ENCODE measurements at regions not wholly inside any gene's neighbourhood (a gene's known extent, or its start where the extent isn't known, plus 50 kb on each side); places are given as distances from the start of the nearest gene placed in this dataset.
"Not testable (repeated sequence)": the region's sequence is repeated elsewhere in the genome, so short reads cannot be mapped to it uniquely, and the experiment has no call there.

- Histone ChIP-seq H3K4me1 (no peaks in the 10 kb centered on the region), H3K9me3 (replicated peaks) (no peaks in the 10 kb centered on the region), H3K36me3 (no peaks in the 10 kb centered on the region), H3K27ac (no peak overlapping the region), H3K27me3 (0 out of 2 replicates have a peak, but pooled peaks cover 3% of the 10 kb centered on the region), H3K4me3 (no peak overlapping the region)
- no peak for DNase-seq
Measured at GRCh38 chr19:28067882-28068281, 1145.1 kb downstream of the UQCRFS1 start.

- Histone ChIP-seq H3K4me3 (no peak overlapping the region), H3K27ac (no peak overlapping the region), H3K27me3 (0 out of 2 replicates have a peak, but pooled peaks cover 3% of the 10 kb centered on the region), H3K9me3 (replicated peaks) (no peaks in the 10 kb centered on the region), H3K36me3 (no peaks in the 10 kb centered on the region), H3K4me1 (no peaks in the 10 kb centered on the region)
- no peak for DNase-seq
Measured at GRCh38 chr19:28066988-28067387, 1146.0 kb downstream of the UQCRFS1 start.

- H3K36me3 ChIP-seq: no peaks in the 10 kb centered on the region
- no peaks in the 10 kb centered on the region for H3K9me3 ChIP-seq (replicated peaks)
- H3K4me1 ChIP-seq: no peaks in the 10 kb centered on the region
- no peak overlapping the region for H3K27ac ChIP-seq
- no peak for DNase-seq
- H3K27me3 ChIP-seq: 0 out of 2 replicates have a peak, but pooled peaks cover 3% of the 10 kb centered on the region
- no peak overlapping the region for H3K4me3 ChIP-seq
Measured at GRCh38 chr19:28066161-28066560, 1146.8 kb downstream of the UQCRFS1 start.

- Histone ChIP-seq H3K27me3 (0 out of 2 replicates have a peak, but pooled peaks cover 3% of the 10 kb centered on the region), H3K36me3 (no peaks in the 10 kb centered on the region), H3K4me3 (no peak overlapping the region), H3K27ac (no peak overlapping the region), H3K4me1 (no peaks in the 10 kb centered on the region), H3K9me3 (replicated peaks) (no peaks in the 10 kb centered on the region)
- no peak for DNase-seq
Measured at GRCh38 chr19:28065026-28065425, 1147.9 kb downstream of the UQCRFS1 start.

- no peaks in the 10 kb centered on the region for H3K9me3 ChIP-seq (replicated peaks)
- H3K27me3 ChIP-seq: 0 out of 2 replicates have a peak, but pooled peaks cover 3% of the 10 kb centered on the region
- H3K4me3 ChIP-seq: no peak overlapping the region
- no peaks in the 10 kb centered on the region for H3K36me3 ChIP-seq
- H3K4me1 ChIP-seq: no peaks in the 10 kb centered on the region
- H3K27ac ChIP-seq: no peak overlapping the region
- DNase-seq: no peak
Measured at GRCh38 chr19:28063702-28064101, 1149.2 kb downstream of the UQCRFS1 start.

- Histone ChIP-seq H3K36me3 (no peaks in the 10 kb centered on the region), H3K4me3 (no peak overlapping the region), H3K27me3 (no peaks in the 10 kb centered on the region), H3K27ac (no peak overlapping the region), H3K9me3 (replicated peaks) (no peaks in the 10 kb centered on the region), H3K4me1 (no peaks in the 10 kb centered on the region)
- no peak for DNase-seq
Measured at GRCh38 chr19:28061111-28061510, 1151.8 kb downstream of the UQCRFS1 start.

- H3K36me3 ChIP-seq; H3K4me1 ChIP-seq; H3K27me3 ChIP-seq; DNase-seq; H3K4me3 ChIP-seq; H3K27ac ChIP-seq; H3K9me3 ChIP-seq (replicated peaks): not testable (repeated sequence)
Measured at GRCh38 chr19:28057026-28057425, 1155.9 kb downstream of the UQCRFS1 start.

- no peak for DNase-seq
- H3K36me3 ChIP-seq: no peaks in the 10 kb centered on the region
Measured at GRCh38 chr19:28051047-28051446, 1161.9 kb downstream of the UQCRFS1 start.

GRCh38 chr19:28049875-28050274 is 1163.1 kb downstream of the UQCRFS1 start:
- H3K9me3 ChIP-seq (replicated peaks): no peaks in the 10 kb centered on the region
- H3K27ac ChIP-seq: no peak overlapping the region

More at GRCh38 chr19:28051047-28051446, 1161.9 kb downstream of the UQCRFS1 start:
- Histone ChIP-seq H3K9me3 (replicated peaks) (no peaks in the 10 kb centered on the region), H3K27ac (no peak overlapping the region), H3K4me3 (no peak overlapping the region), H3K27me3 (no peaks in the 10 kb centered on the region), H3K4me1 (no peaks in the 10 kb centered on the region)

GRCh38 chr19:28046932-28047331 is 1166.0 kb downstream of the UQCRFS1 start:
- Histone ChIP-seq H3K4me1 (no peaks in the 10 kb centered on the region), H3K4me3 (no peak overlapping the region), H3K9me3 (replicated peaks) (no peaks in the 10 kb centered on the region), H3K27me3 (no peaks in the 10 kb centered on the region), H3K27ac (no peak overlapping the region), H3K36me3 (no peaks in the 10 kb centered on the region)
- no peak for DNase-seq

More at GRCh38 chr19:28049875-28050274, 1163.1 kb downstream of the UQCRFS1 start:
- H3K4me3 ChIP-seq: no peak overlapping the region
- no peaks in the 10 kb centered on the region for H3K36me3 ChIP-seq
- no peak for DNase-seq
- H3K4me1 ChIP-seq: no peaks in the 10 kb centered on the region
- H3K27me3 ChIP-seq: no peaks in the 10 kb centered on the region

- Histone ChIP-seq H3K9me3 (replicated peaks) (no peaks in the 10 kb centered on the region), H3K27me3 (no peaks in the 10 kb centered on the region), H3K4me3 (no peak overlapping the region), H3K36me3 (no peaks in the 10 kb centered on the region), H3K4me1 (no peaks in the 10 kb centered on the region), H3K27ac (no peak overlapping the region)
- DNase-seq: no peak
Measured at GRCh38 chr19:28045621-28046020, 1167.3 kb downstream of the UQCRFS1 start.

- Histone ChIP-seq H3K9me3 (replicated peaks) (no peaks in the 10 kb centered on the region), H3K4me3 (no peak overlapping the region), H3K36me3 (no peaks in the 10 kb centered on the region), H3K27me3 (no peaks in the 10 kb centered on the region), H3K4me1 (no peaks in the 10 kb centered on the region), H3K27ac (no peak overlapping the region)
- no peak for DNase-seq
Measured at GRCh38 chr19:28044477-28044876, 1168.5 kb downstream of the UQCRFS1 start.

- H3K4me3 ChIP-seq: no peak overlapping the region
- no peak for DNase-seq
- H3K27me3 ChIP-seq: no peaks in the 10 kb centered on the region
- no peaks in the 10 kb centered on the region for H3K4me1 ChIP-seq
- H3K27ac ChIP-seq: no peak overlapping the region
- H3K36me3 ChIP-seq: no peaks in the 10 kb centered on the region
- no peaks in the 10 kb centered on the region for H3K9me3 ChIP-seq (replicated peaks)
Measured at GRCh38 chr19:28042516-28042915, 1170.4 kb downstream of the UQCRFS1 start.

GRCh38 chr19:28039677-28040381 is 1173.1 kb downstream of the UQCRFS1 start:
- no peak overlapping the region for H3K4me3 ChIP-seq
- H3K27ac ChIP-seq: no peak overlapping the region
- DNase-seq: no peak
- no peaks in the 10 kb centered on the region for H3K27me3 ChIP-seq
- no peaks in the 10 kb centered on the region for H3K4me1 ChIP-seq
- no peaks in the 10 kb centered on the region for H3K36me3 ChIP-seq
- H3K9me3 ChIP-seq (replicated peaks): no peaks in the 10 kb centered on the region

GRCh38 chr19:28037186-28037585 is 1175.8 kb downstream of the UQCRFS1 start:
- H3K27me3 ChIP-seq: no peaks in the 10 kb centered on the region
- no peak overlapping the region for H3K27ac ChIP-seq
- no peak for DNase-seq
- H3K4me3 ChIP-seq: no peak overlapping the region
- no peaks in the 10 kb centered on the region for H3K4me1 ChIP-seq
- H3K36me3 ChIP-seq: no peaks in the 10 kb centered on the region
- H3K9me3 ChIP-seq (replicated peaks): no peaks in the 10 kb centered on the region

GRCh38 chr19:28036486-28036885 is 1176.5 kb downstream of the UQCRFS1 start:
- Histone ChIP-seq H3K27ac (no peak overlapping the region), H3K4me1 (no peaks in the 10 kb centered on the region), H3K9me3 (replicated peaks) (no peaks in the 10 kb centered on the region), H3K4me3 (no peak overlapping the region), H3K27me3 (no peaks in the 10 kb centered on the region), H3K36me3 (no peaks in the 10 kb centered on the region)
- no peak for DNase-seq
